ENCODE measurements at regions not wholly inside any gene's neighbourhood (a gene's known extent, or its start where the extent isn't known, plus 50 kb on each side); places are given as distances from the start of the nearest gene placed in this dataset.
"Not testable (repeated sequence)": the region's sequence is repeated elsewhere in the genome, so short reads cannot be mapped to it uniquely, and the experiment has no call there.

DNA sequence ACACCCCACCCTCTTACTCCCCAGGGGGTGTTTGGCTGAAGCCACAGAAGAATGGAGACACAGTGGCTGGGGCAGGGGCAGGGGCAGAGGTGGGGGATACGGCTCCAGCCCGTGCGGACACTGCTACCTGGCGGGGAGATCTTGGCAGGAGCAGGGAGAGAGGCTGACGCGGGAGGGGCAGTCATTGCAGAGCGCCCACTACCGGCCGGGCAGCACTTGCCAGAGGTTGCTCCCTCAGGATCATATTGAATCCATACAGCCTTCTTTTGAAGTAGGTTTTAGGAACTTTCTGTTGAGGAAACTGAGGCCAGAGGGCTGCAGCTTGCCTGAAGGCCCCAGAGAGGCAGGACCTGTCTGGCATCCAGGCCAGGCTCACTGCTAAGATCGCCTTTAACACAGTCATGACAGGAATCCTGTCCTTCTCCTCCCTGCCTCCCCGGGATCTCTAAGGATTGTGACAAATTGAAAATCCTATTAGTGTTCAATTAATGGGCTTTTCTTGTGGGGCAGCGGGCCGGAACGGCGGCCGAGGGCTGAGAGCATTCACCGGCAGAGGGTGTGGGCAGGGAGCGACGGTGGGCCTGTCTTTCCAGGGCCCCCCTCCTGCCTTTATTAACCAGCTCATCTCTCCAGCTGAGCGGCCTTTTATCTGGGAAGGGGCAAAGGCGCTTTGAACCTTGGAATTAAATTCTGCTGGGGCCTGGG, 65.5 kb upstream of the WNT4 start:
- peaks cover 34% of the 10 kb centered on the region for H3K4me1 Mint-ChIP-seq (ENCODE audit: unreplicated experiment)
- H3K9me3 Mint-ChIP-seq: no peaks in the 10 kb centered on the region
- no peaks in the 10 kb centered on the region for H3K36me3 Mint-ChIP-seq
- DNase-seq (ENCODE audit: extremely low spot score, unreplicated experiment): no peak
- H3K4me3 Mint-ChIP-seq: no peak overlapping the region
- TF ChIP-seq, protein P1, sequence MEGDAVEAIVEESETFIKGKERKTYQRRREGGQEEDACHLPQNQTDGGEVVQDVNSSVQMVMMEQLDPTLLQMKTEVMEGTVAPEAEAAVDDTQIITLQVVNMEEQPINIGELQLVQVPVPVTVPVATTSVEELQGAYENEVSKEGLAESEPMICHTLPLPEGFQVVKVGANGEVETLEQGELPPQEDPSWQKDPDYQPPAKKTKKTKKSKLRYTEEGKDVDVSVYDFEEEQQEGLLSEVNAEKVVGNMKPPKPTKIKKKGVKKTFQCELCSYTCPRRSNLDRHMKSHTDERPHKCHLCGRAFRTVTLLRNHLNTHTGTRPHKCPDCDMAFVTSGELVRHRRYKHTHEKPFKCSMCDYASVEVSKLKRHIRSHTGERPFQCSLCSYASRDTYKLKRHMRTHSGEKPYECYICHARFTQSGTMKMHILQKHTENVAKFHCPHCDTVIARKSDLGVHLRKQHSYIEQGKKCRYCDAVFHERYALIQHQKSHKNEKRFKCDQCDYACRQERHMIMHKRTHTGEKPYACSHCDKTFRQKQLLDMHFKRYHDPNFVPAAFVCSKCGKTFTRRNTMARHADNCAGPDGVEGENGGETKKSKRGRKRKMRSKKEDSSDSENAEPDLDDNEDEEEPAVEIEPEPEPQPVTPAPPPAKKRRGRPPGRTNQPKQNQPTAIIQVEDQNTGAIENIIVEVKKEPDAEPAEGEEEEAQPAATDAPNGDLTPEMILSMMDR (conservative IDR thresholded peaks at IDR 0.05): peak; percentile 67
- H3K27ac Mint-ChIP-seq: peak overlapping the region; percentile 36
- peaks cover 58% of the 10 kb centered on the region for H3K27me3 Mint-ChIP-seq

- Mint-ChIP-seq H3K27me3 (peaks cover 53% of the 10 kb centered on the region), H3K9me3 (no peaks in the 10 kb centered on the region), H3K4me1 (ENCODE audit: unreplicated experiment) (peaks cover 34% of the 10 kb centered on the region), H3K36me3 (no peaks in the 10 kb centered on the region), H3K27ac (peak overlapping the region; percentile 36), H3K4me3 (no peak overlapping the region)
- TF ChIP-seq, protein P1 (conservative IDR thresholded peaks at IDR 0.05): no peak
- no peak for DNase-seq (ENCODE audit: extremely low spot score, unreplicated experiment)
These were observed 66.1 kb upstream of the WNT4 start for GRCh38 chr1:22208973-22209378.

DNA sequence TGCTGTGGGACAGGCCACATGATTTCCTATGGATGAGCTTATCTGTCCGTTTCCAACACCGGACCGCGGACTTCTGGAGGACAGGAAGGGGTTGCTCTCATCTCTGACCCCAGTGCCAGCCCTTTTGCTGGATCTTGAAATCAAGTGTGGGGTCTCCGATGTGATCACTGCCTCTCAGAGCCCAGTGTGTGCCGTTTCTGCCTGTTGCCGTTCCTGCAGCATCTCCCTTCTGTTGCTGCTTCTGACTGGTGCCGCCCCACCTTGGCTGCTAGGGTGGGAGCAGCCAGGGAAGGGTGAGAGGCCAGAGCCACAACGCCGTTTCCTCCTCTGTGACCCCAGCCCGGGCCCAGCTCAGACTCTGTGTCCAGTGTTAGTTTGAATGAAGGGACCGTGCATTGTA, 67.3 kb upstream of the WNT4 start:
- no peaks in the 10 kb centered on the region for H3K36me3 Mint-ChIP-seq
- H3K4me1 Mint-ChIP-seq (ENCODE audit: unreplicated experiment): peaks cover 27% of the 10 kb centered on the region
- no peaks in the 10 kb centered on the region for H3K9me3 Mint-ChIP-seq
- peaks cover 45% of the 10 kb centered on the region for H3K27me3 Mint-ChIP-seq
- no peak for DNase-seq (ENCODE audit: extremely low spot score, unreplicated experiment)
- no peak overlapping the region for H3K27ac Mint-ChIP-seq
- TF ChIP-seq, protein P1 (conservative IDR thresholded peaks at IDR 0.05): no peak
- no peak overlapping the region for H3K4me3 Mint-ChIP-seq

DNA sequence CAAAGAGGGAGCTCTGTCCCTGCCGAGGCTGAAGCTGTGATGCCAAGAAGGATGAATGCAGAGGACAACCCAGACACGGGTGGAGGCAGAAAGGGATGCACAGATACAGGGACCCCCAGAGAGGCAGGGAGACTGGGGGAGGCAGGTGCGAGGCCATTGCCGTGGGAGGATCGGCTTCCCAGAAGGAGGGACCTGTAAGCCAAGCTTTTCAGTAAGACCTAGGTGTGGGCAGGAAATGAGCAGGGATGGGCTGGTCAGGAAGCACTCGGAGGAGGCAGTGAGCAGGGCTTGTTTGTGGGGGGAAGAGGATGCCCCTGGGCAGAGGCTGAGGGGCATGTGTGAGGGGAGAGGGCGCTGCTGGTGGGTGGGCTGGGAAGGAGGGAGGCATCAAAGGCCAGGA, 67.7 kb upstream of the WNT4 start:
- no peak for DNase-seq (ENCODE audit: extremely low spot score, unreplicated experiment)
- Mint-ChIP-seq H3K27ac (no peak overlapping the region), H3K36me3 (no peaks in the 10 kb centered on the region), H3K27me3 (peaks cover 42% of the 10 kb centered on the region), H3K9me3 (no peaks in the 10 kb centered on the region), H3K4me3 (no peak overlapping the region), H3K4me1 (ENCODE audit: unreplicated experiment) (peaks cover 25% of the 10 kb centered on the region)
- TF ChIP-seq, protein P1 (conservative IDR thresholded peaks at IDR 0.05): no peak

DNA sequence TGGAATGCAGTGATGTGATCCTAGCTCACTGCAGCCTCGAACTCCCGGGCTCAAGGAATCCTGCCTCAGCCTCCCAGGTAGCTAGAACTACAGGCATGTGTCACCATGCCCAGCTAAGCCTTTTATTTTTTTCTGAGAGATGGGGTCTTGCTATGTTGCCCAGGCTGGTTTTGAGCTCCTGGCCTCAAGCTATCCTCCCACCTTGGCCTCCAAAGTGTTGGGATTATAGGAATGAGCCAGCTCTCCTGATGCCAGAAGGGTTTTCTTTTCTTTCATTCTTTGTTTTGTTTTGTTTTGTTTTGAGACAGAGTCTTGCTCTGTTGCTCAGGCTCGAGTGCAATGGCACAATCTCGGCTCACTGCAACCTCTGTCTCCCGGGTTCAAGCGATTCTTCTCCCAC, 68.6 kb upstream of the WNT4 start:
- not testable (repeated sequence) for H3K27ac Mint-ChIP-seq; DNase-seq (ENCODE audit: extremely low spot score, unreplicated experiment); H3K4me3 Mint-ChIP-seq; H3K36me3 Mint-ChIP-seq; H3K9me3 Mint-ChIP-seq
- H3K4me1 Mint-ChIP-seq (ENCODE audit: unreplicated experiment): peaks cover 25% of the 10 kb centered on the region
- H3K27me3 Mint-ChIP-seq: peaks cover 43% of the 10 kb centered on the region

DNA sequence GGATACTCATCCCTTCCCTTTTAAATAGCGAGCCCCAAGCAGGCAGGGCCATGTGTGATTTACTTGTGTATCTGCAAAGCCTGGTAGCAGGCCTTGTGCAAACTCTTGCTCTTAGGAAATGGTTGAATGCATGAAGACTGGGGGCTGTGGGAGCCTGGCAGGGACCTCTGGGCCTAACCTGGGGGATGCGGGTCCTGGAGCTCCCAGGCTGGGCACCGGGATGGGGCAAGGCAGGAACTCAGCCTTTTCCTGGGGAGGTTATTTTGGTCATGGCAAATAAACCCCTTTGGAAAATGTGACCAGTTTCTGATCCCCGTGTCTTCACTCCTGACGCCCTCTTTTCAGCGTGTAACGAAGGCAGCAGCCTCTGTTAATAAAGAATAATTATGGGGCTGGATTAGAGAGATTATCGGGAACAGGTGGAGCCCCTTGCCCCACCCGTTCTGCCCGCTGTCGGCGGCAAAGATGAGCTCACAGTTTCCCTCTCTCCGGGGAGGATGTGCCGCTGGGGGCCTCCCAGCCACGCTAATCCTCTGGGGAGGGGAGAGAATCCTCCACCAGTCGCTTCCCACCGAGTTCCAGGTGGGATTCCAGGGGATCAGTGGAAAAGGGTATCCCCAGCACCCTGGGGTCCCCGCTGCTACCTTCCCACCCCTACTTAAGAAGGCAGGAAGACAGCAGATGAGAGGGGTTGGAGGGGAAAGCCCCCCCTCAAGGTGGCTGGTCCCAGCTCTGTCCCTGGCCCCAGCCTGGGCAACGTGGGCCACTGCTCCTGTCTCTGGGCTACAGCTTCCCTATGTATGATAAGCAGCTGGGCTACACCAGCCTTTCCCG, 69.7 kb upstream of the WNT4 start:
- TF ChIP-seq, protein P1 (conservative IDR thresholded peaks at IDR 0.05): no peak
- H3K36me3 Mint-ChIP-seq: no peaks in the 10 kb centered on the region
- H3K4me1 Mint-ChIP-seq (ENCODE audit: unreplicated experiment): peaks cover 17% of the 10 kb centered on the region
- peaks cover 36% of the 10 kb centered on the region for H3K27me3 Mint-ChIP-seq
- no peaks in the 10 kb centered on the region for H3K9me3 Mint-ChIP-seq
- no peak overlapping the region for H3K27ac Mint-ChIP-seq
- no peak for DNase-seq (ENCODE audit: extremely low spot score, unreplicated experiment)
- H3K4me3 Mint-ChIP-seq: no peak overlapping the region
